ENCODE measurements at regions not wholly inside any gene's neighbourhood (a gene's known extent, or its start where the extent isn't known, plus 50 kb on each side); places are given as distances from the start of the nearest gene placed in this dataset.

- no peak for TF ChIP-seq EZH2 (IDR thresholded peaks at IDR 0.05; ENCODE audit: borderline replicate concordance, low read depth, low read length, severe bottlenecking)
- no peak for TF ChIP-seq CTCF (IDR thresholded peaks at IDR 0.05; ENCODE audit: extremely low read depth in 1 of 2, insufficient read depth in 1 of 2, low read depth in 1 of 2, low read length in 2 of 2)
- TF ChIP-seq POLR2AphosphoS5 (IDR thresholded peaks at IDR 0.05; ENCODE audit: insufficient read depth, low read depth, low read length), result no peak
- no peak for TF ChIP-seq POLR2A (IDR thresholded peaks at IDR 0.05; ENCODE audit: low read depth, low read length)
- no peak for TF ChIP-seq FOS (IDR thresholded peaks at IDR 0.05; ENCODE audit: borderline replicate concordance, insufficient read depth, low read length)
- TF ChIP-seq MYC (IDR thresholded peaks at IDR 0.05; ENCODE audit: low read depth, low read length), result no peak
- no peak for TF ChIP-seq JUN (IDR thresholded peaks at IDR 0.05; ENCODE audit: borderline replicate concordance, insufficient read depth, insufficient read length, low read depth)
- no peak for TF ChIP-seq MAX (IDR thresholded peaks at IDR 0.05; ENCODE audit: insufficient read depth, insufficient read length)
- TF ChIP-seq GATA2 (IDR thresholded peaks at IDR 0.05; ENCODE audit: insufficient read depth, insufficient read length, low read depth, low read length), result no peak
Measured at GRCh38 chr12:27151479-27151878, 69.1 kb upstream of the C12orf71 start.

All from endothelial cell of umbilical vein (primary cell).